ENCODE measurements at regions not wholly inside any gene's neighbourhood (a gene's known extent, or its start where the extent isn't known, plus 50 kb on each side); places are given as distances from the start of the nearest gene placed in this dataset.

DNA sequence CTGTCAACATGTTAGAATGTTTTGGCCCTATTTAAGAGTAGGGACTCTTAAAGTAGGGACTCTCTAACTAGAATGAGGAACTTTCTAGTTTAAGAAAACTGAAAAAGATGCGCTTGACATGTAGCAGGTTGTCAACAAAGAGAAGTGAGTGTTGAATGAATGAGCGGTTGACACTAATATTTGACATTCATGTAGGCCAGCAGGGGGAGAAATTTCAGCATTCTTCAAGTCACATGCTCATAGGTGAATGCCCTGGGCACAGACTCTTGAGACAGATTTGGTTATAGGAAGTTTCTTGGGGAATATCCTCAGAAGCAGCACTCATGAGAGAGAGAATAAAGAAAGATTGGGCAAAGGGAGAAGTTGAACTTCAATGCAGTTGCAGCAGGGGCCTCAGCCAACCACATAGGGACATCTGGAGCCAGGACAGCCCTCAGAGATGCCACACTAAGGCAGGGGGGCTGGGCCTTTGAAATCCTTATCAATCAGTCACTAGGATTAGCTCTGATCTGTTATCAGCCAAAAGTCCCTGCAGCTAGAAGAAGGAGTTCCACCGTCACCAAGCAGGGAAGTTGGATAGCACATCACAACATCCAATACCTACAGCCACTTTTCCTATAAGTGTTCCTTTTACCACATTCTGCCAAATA, 145.1 kb upstream of the FKBP1C start:
- H3K4me3 ChIP-seq (ENCODE audit: low read length): no peak overlapping the region
- DNase-seq (ENCODE audit: low read depth): peak; percentile 52
- TF ChIP-seq, protein P1, sequence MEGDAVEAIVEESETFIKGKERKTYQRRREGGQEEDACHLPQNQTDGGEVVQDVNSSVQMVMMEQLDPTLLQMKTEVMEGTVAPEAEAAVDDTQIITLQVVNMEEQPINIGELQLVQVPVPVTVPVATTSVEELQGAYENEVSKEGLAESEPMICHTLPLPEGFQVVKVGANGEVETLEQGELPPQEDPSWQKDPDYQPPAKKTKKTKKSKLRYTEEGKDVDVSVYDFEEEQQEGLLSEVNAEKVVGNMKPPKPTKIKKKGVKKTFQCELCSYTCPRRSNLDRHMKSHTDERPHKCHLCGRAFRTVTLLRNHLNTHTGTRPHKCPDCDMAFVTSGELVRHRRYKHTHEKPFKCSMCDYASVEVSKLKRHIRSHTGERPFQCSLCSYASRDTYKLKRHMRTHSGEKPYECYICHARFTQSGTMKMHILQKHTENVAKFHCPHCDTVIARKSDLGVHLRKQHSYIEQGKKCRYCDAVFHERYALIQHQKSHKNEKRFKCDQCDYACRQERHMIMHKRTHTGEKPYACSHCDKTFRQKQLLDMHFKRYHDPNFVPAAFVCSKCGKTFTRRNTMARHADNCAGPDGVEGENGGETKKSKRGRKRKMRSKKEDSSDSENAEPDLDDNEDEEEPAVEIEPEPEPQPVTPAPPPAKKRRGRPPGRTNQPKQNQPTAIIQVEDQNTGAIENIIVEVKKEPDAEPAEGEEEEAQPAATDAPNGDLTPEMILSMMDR (IDR thresholded peaks at IDR 0.05; ENCODE audit: insufficient read depth, low read depth, low read length, missing control alignments): peak; percentile 22

DNA sequence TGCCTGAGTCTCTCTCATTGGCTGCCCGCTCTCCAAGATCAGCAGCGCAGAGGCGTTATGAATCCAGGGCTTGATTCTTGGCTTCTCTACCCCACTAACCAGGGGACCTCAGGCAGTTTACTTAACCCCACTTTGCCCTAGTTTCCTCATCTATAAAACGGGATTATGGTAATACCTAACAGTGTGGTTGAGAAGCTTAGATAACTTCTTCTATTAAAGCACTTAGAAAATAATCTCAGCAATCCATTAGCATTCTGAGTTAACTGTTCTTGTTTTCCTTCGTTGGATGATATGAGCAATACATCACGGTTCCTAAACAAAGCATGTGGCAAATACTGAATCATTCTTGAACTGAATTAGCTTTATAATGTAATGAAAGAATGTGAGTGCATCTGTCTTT, 116.3 kb upstream of the FKBP1C start:
- no peak for DNase-seq (ENCODE audit: low read depth)
- H3K4me3 ChIP-seq (ENCODE audit: low read length): no peak overlapping the region
- TF ChIP-seq, protein P1 (IDR thresholded peaks at IDR 0.05; ENCODE audit: insufficient read depth, low read depth, low read length, missing control alignments): no peak

DNA sequence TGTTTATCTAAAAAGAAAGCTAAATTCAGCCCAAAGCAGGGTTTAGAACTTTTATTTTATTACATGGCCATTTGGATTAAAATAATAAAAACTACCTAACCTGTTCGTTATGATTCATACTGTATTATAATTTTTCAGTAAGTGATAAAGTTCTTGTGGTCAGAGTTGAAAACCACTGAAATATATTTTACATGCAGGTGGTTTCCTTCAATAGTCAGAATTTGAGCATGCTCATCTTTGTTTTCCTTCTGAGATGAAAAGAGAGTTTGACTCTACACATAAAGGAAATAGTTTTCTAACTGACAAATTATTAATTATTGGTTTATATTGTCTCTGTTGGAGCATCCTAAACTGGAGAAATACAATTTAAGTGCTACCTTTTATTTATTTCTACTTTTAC, 114.0 kb upstream of the FKBP1C start:
- TF ChIP-seq, protein P1 (IDR thresholded peaks at IDR 0.05; ENCODE audit: insufficient read depth, low read depth, low read length, missing control alignments): no peak
- no peak overlapping the region for H3K4me3 ChIP-seq (ENCODE audit: low read length)
- no peak for DNase-seq (ENCODE audit: low read depth)

GRCh38 chr6:63098789-63099188, 112.5 kb upstream of the FKBP1C start:
- no peak for DNase-seq (ENCODE audit: low read depth)
- TF ChIP-seq, protein P1 (IDR thresholded peaks at IDR 0.05; ENCODE audit: insufficient read depth, low read depth, low read length, missing control alignments): no peak
- H3K4me3 ChIP-seq (ENCODE audit: low read length): no peak overlapping the region

DNA sequence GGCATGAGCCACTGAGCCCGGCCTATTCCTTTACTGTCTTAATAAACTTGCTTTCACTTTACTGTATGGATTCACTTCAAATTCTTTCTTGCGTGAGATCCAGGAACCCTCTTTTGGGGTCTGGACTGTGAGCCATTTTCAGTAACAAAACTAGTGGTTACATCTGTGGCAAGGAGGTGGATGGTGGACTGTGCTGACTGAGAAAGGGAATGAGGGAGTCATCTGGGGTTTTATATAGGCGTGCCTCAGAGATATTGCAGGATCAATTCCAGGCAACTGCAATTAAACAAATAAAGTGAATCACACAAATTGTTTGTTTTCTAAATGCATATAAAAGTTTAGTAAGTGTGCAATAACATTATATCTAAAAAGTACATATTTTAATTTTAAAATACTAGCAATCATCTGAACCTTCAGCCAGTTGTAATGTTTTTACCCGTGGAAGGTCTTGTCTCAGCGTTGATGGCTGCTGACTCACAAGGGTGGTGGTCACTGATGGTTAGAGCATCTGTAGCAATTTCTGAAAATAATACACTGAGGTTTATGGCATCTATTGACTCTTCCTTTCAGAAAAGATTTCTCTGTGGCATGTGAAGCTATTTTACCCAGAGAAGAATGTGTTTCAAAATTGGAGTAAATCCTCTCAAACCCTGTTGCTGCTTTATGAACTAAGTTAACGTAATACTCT, 111.4 kb upstream of the FKBP1C start:
- DNase-seq (ENCODE audit: low read depth): no peak
- no peak overlapping the region for H3K4me3 ChIP-seq (ENCODE audit: low read length)
- TF ChIP-seq, protein P1 (IDR thresholded peaks at IDR 0.05; ENCODE audit: insufficient read depth, low read depth, low read length, missing control alignments): no peak

DNA sequence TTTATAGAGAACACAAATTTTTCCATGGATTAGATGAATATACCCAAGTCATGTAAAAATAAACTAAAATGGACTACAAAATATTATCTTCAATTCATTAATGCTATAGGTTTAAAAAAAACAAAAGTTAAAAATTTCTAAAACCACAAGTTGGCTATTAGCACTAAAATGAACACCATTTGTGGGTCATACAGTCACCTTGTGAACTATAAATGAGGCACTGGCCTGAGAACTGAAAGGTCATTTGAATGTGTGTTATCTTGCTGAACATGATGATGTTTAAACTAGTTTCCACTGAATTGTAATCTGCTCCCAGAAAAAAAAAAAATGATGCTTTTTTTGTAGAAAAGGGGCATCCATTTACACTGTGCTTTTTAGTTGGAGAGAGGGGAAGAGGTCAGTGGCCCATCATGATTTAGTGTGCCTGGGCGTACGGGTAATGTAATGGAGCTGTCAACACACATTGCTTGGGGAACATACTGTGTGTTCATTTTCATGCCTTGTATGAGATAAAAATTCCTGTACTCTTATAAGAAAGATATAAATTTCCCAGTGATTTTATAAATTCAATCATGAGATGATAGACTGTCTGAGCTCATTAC, 96.6 kb upstream of the FKBP1C start:
- H3K4me3 ChIP-seq (ENCODE audit: low read length): no peak overlapping the region
- TF ChIP-seq, protein P1 (IDR thresholded peaks at IDR 0.05; ENCODE audit: insufficient read depth, low read depth, low read length, missing control alignments): no peak
- DNase-seq (ENCODE audit: low read depth): no peak

All from epithelial cell of esophagus (primary cell).